Pancreas (tissue), 10 donors: ENCODE measurements at regions not wholly inside any gene's neighbourhood (a gene's known extent, or its start where the extent isn't known, plus 50 kb on each side); places are given as distances from the start of the nearest gene placed in this dataset.

Experiments
- ATAC-seq, 4 donors: fragments of 200-7000 bp; cut with Tn5 transposase; one replicate each; pipeline versions ENCODE4 v1.8.0 to v1.9.1; 2020; ENCODE audit warnings: mild to moderate bottlenecking in 4 of 4, moderate library complexity in 4 of 4
- DNase-seq, 6 donors: peaks; one replicate each; pipeline ENCODE4 v3.0.0-alpha.2; 2020
- FAIRE-seq: peaks from 2 replicates; lab custom pipeline; 2012; peaks lifted over from hg19 to GRCh38; lab: Jason Lieb, UNC
- H3K27ac ChIP-seq, 4 donors: fragments of 200-600 bp; sonication (generic); 1 replicate in 3 of 4; 2 replicates in 1 of 4; pipeline versions ENCODE4 v1.5.0 to v1.8.0; 2020
- H3K27me3 ChIP-seq, 4 donors: fragments of 200-600 bp; one replicate each; pipeline ENCODE4 v1.8.0; 2021
- H3K36me3 ChIP-seq, 3 donors: fragments of 200-600 bp; sonication (generic) in 1 of 3; one replicate each; pipeline versions ENCODE4 v1.5.0 to v1.8.0; 2020 to 2021
- H3K4me1 ChIP-seq, 3 donors: fragments of 200-600 bp; one replicate each; pipeline ENCODE4 v1.8.0; 2021
- H3K4me3 ChIP-seq, 4 donors: fragments of 200-600 bp; sonication (generic) in 2 of 4; one replicate each; pipeline versions ENCODE4 v1.5.0 to v1.8.0; 2020 to 2021
- H3K9me3 ChIP-seq, 4 donors: fragments of 200-600 bp; one replicate each; pipeline ENCODE4 v1.8.0; 2021
- CTCF ChIP-seq, 4 donors: fragments of 200-600 bp; sonication (generic) in 3 of 4; IDR thresholded peaks; one replicate each; pipeline versions ENCODE4 v1.5.0 to v1.8.0; 2021; ENCODE audit warnings: antibody characterized with exemption in 4 of 4
- WGBS, 2 donors: extraction: QIAGEN DNeasy Blood & Tissue Kit; methylation state at CpG; one replicate each; pipeline ENCODE4 v1.1.7; 2013; 5-methylcytosine and 5-hydroxymethylcytosine counted together
- intact Hi-C, 3 donors: fragments of 100-400 bp; cut with DNase I; formaldehyde crosslinking; loops; one replicate each; pipeline versions ENCODE4 v1.11.1 to v1.14.2; 2022
- donor health status: healthy with polysubstance abuse.
- donor health status: DM: no; HTN: no; CAD: no; lungs with moderate emphysema.
- donor health status: DM: no; HTN: no; CAD: no.
- donor health status: control.
- donor health status: control.
- donor health status: Bipolar disorder and iron deficiency.
- donor health status: DM: yes; HTN: yes; CAD: no.
- donor health status: DM: no; HTN: no; CAD: no.
- donor health status: DM: no; HTN: no; CAD: no.
- donor health status: DM: yes; HTN: yes; CAD: no.

GRCh38 chr5:143624465-143624864, 187.5 kb upstream of the HMHB1 start:
- Histone ChIP-seq H3K36me3 (no peaks in the 10 kb centered on the region), H3K4me1 (peaks cover 0 to 5% (median 0%) of the 10 kb centered on the region in 3 donors), H3K27me3 (no peaks in the 10 kb centered on the region), H3K4me3 (no peak overlapping the region), H3K9me3 (no peaks in the 10 kb centered on the region), H3K27ac (no peak overlapping the region)
- 65 to 68% methylated on average over 4 of the region's 4 CpGs for WGBS, 2 donors
- DNase-seq (no peak), FAIRE-seq (no peak), ATAC-seq (no peak)
- intact Hi-C loops: no loop called here
- no peak for TF ChIP-seq CTCF (IDR thresholded peaks at IDR 0.05)

- Histone ChIP-seq H3K4me1 (no peaks in the 10 kb centered on the region), H3K4me3 (no peak overlapping the region), H3K9me3 (no peaks in the 10 kb centered on the region), H3K27me3 (no peaks in the 10 kb centered on the region), H3K36me3 (no peaks in the 10 kb centered on the region), H3K27ac (no peak overlapping the region)
- WGBS, 2 donors: 87 to 90% methylated on average over 2 of the region's 2 CpGs
- DNase-seq: no peak
- no peak for FAIRE-seq
- TF ChIP-seq CTCF (IDR thresholded peaks at IDR 0.05): no peak
- intact Hi-C loops: no loop called here
- no peak for ATAC-seq
These were observed 192.9 kb upstream of the HMHB1 start for GRCh38 chr5:143619040-143619439.

- H3K27ac ChIP-seq: no peak overlapping the region
- H3K4me3 ChIP-seq: no peak overlapping the region
- WGBS, 2 donors: 62 to 71% methylated on average over 6 of the region's 6 CpGs
- H3K36me3 ChIP-seq: no peaks in the 10 kb centered on the region
- FAIRE-seq: no peak
- intact Hi-C loops: no loop called here
- H3K27me3 ChIP-seq: no peaks in the 10 kb centered on the region
- H3K9me3 ChIP-seq: no peaks in the 10 kb centered on the region
- no peak for TF ChIP-seq CTCF (IDR thresholded peaks at IDR 0.05)
- no peaks in the 10 kb centered on the region for H3K4me1 ChIP-seq
- no peak for DNase-seq
- no peak for ATAC-seq
These were observed 193.8 kb upstream of the HMHB1 start for GRCh38 chr5:143618141-143618540.

GRCh38 chr5:143614831-143615230, 197.1 kb upstream of the HMHB1 start:
- 82% methylated on average over 4 of the region's 4 CpGs for WGBS, 2 donors
- no peak for FAIRE-seq

GRCh38 chr5:143613329-143613728, 198.6 kb upstream of the HMHB1 start:
- H3K4me3 ChIP-seq: no peak overlapping the region
- ATAC-seq: no peak
- TF ChIP-seq CTCF (IDR thresholded peaks at IDR 0.05): no peak
- FAIRE-seq: no peak
- DNase-seq: no peak
- WGBS, 2 donors: 79 to 86% methylated on average over 3 of the region's 3 CpGs
- H3K27me3 ChIP-seq: no peaks in the 10 kb centered on the region
- no peaks in the 10 kb centered on the region for H3K36me3 ChIP-seq
- intact Hi-C loops: no loop called here
- H3K27ac ChIP-seq: no peak overlapping the region
- H3K4me1 ChIP-seq: no peaks in the 10 kb centered on the region
- no peaks in the 10 kb centered on the region for H3K9me3 ChIP-seq

More at GRCh38 chr5:143614831-143615230, 197.1 kb upstream of the HMHB1 start:
- no peaks in the 10 kb centered on the region for H3K4me1 ChIP-seq
- H3K27me3 ChIP-seq: no peaks in the 10 kb centered on the region
- H3K27ac ChIP-seq: no peak overlapping the region
- DNase-seq (no peak), ATAC-seq (no peak)
- TF ChIP-seq CTCF (IDR thresholded peaks at IDR 0.05): no peak
- H3K9me3 ChIP-seq: no peaks in the 10 kb centered on the region
- no peak overlapping the region for H3K4me3 ChIP-seq
- intact Hi-C loops: no loop called here
- no peaks in the 10 kb centered on the region for H3K36me3 ChIP-seq
